ENCODE measurements at regions not wholly inside any gene's neighbourhood (a gene's known extent, or its start where the extent isn't known, plus 50 kb on each side); places are given as distances from the start of the nearest gene placed in this dataset.

DNA sequence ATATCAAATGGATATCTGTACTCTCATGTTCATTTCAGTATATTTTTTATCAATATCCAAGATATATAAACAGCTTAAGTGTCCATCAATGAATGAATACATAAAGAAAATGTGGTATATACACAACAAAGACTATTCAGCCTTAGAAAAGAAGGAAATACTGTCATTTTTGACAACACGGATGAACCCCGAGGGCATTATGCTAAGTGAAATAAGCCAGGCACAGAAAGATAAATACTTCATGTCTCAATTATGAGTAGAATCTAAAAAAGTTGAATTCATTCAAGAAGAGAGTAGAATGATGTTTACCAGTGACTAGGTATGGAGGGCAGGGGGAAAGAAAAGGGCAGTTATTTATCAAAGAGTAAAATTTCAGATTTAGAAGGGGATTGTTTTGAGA is 949.8 kb upstream of the TYRP1 start:
- TF ChIP-seq POLR2A (IDR thresholded peaks at IDR 0.05; ENCODE audit: low read depth, low read length), result no peak
- TF ChIP-seq, protein P1, sequence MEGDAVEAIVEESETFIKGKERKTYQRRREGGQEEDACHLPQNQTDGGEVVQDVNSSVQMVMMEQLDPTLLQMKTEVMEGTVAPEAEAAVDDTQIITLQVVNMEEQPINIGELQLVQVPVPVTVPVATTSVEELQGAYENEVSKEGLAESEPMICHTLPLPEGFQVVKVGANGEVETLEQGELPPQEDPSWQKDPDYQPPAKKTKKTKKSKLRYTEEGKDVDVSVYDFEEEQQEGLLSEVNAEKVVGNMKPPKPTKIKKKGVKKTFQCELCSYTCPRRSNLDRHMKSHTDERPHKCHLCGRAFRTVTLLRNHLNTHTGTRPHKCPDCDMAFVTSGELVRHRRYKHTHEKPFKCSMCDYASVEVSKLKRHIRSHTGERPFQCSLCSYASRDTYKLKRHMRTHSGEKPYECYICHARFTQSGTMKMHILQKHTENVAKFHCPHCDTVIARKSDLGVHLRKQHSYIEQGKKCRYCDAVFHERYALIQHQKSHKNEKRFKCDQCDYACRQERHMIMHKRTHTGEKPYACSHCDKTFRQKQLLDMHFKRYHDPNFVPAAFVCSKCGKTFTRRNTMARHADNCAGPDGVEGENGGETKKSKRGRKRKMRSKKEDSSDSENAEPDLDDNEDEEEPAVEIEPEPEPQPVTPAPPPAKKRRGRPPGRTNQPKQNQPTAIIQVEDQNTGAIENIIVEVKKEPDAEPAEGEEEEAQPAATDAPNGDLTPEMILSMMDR (IDR thresholded peaks at IDR 0.05; ENCODE audit: extremely low read depth in 1 of 2, insufficient read depth in 1 of 2, low read depth in 1 of 2, low read length in 2 of 2), result no peak
- TF ChIP-seq POLR2AphosphoS5 (IDR thresholded peaks at IDR 0.05; ENCODE audit: insufficient read depth, low read depth, low read length), result no peak
- TF ChIP-seq EZH2 (IDR thresholded peaks at IDR 0.05; ENCODE audit: borderline replicate concordance, low read depth, low read length, severe bottlenecking), result no peak
- TF ChIP-seq, protein P2, sequence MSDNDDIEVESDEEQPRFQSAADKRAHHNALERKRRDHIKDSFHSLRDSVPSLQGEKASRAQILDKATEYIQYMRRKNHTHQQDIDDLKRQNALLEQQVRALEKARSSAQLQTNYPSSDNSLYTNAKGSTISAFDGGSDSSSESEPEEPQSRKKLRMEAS (IDR thresholded peaks at IDR 0.05; ENCODE audit: insufficient read depth, insufficient read length), result no peak
